Parathyroid adenoma (tissue), 2 donors: ENCODE measurements at regions not wholly inside any gene's neighbourhood (a gene's known extent, or its start where the extent isn't known, plus 50 kb on each side); places are given as distances from the start of the nearest gene placed in this dataset.

ENCODE experiments used
- H2AFZ ChIP-seq: fragments of 300-600 bp; sonication (generic); one replicate; pipeline ENCODE4 v1.7.0; 2017; ENCODE audit warnings: antibody characterized with exemption, mild to moderate bottlenecking
- H3K27ac ChIP-seq: fragments of 300-600 bp; sonication (generic); one replicate; pipeline ENCODE4 v1.7.0; 2017
- H3K27me3 ChIP-seq: fragments of 300-600 bp; sonication (generic); one replicate; pipeline ENCODE4 v1.7.0; 2017; ENCODE audit warnings: low read length; ENCODE audit not compliant: control insufficient read depth, insufficient read depth
- H3K36me3 ChIP-seq: fragments of 300-600 bp; sonication (generic); one replicate; pipeline ENCODE4 v1.7.0; 2017; ENCODE audit warnings: low read length; ENCODE audit not compliant: control insufficient read depth, insufficient read depth
- H3K4me1 ChIP-seq: fragments of 300-600 bp; sonication (generic); one replicate; pipeline ENCODE4 v1.7.0; 2017; ENCODE audit warnings: control low read depth
- H3K4me2 ChIP-seq: fragments of 300-600 bp; sonication (generic); one replicate; pipeline ENCODE4 v1.7.0; 2017; ENCODE audit warnings: low read length
- H3K4me3 ChIP-seq: fragments of 300-600 bp; sonication (generic); one replicate; pipeline ENCODE4 v1.7.0; 2017; ENCODE audit warnings: low read depth, low read length
- H3K79me2 ChIP-seq: fragments of 300-600 bp; sonication (generic); one replicate; pipeline ENCODE4 v1.7.0; 2017; ENCODE audit warnings: control low read depth
- H3K9ac ChIP-seq: fragments of 300-600 bp; sonication (generic); one replicate; pipeline ENCODE4 v1.7.0; 2017; ENCODE audit warnings: mild to moderate bottlenecking
- H3K9me3 ChIP-seq: fragments of 300-600 bp; sonication (generic); one replicate; pipeline ENCODE4 v1.7.0; 2017; ENCODE audit warnings: low read length; ENCODE audit not compliant: control insufficient read depth
- TF ChIP-seq, protein P1 (sequence below): fragments of 300-600 bp; sonication (generic); IDR thresholded peaks from one replicate; pipeline ENCODE4 v1.7.0; 2017; ENCODE audit warnings: antibody characterized with exemption, mild to moderate bottlenecking
- donor health status: primary hyperparathyroidism.

GRCh38 chr15:54719325-54719724, 477.4 kb downstream of the RSL24D1 start:
- Histone ChIP-seq H3K4me1 (no peaks in the 10 kb centered on the region), H3K9me3 (no peaks in the 10 kb centered on the region), H3K27me3 (no peaks in the 10 kb centered on the region), H2AFZ (no peak overlapping the region), H3K4me2 (no peak overlapping the region), H3K79me2 (no peaks in the 10 kb centered on the region), H3K36me3 (no peaks in the 10 kb centered on the region), H3K9ac (no peak overlapping the region), H3K4me3 (no peak overlapping the region), H3K27ac (no peak overlapping the region)
- TF ChIP-seq, protein P1, sequence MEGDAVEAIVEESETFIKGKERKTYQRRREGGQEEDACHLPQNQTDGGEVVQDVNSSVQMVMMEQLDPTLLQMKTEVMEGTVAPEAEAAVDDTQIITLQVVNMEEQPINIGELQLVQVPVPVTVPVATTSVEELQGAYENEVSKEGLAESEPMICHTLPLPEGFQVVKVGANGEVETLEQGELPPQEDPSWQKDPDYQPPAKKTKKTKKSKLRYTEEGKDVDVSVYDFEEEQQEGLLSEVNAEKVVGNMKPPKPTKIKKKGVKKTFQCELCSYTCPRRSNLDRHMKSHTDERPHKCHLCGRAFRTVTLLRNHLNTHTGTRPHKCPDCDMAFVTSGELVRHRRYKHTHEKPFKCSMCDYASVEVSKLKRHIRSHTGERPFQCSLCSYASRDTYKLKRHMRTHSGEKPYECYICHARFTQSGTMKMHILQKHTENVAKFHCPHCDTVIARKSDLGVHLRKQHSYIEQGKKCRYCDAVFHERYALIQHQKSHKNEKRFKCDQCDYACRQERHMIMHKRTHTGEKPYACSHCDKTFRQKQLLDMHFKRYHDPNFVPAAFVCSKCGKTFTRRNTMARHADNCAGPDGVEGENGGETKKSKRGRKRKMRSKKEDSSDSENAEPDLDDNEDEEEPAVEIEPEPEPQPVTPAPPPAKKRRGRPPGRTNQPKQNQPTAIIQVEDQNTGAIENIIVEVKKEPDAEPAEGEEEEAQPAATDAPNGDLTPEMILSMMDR: no peak

- no peak overlapping the region for H3K9ac ChIP-seq
- no peaks in the 10 kb centered on the region for H3K27me3 ChIP-seq
- H3K27ac ChIP-seq: no peak overlapping the region
- no peaks in the 10 kb centered on the region for H3K36me3 ChIP-seq
- H3K4me3 ChIP-seq: no peak overlapping the region
- H3K9me3 ChIP-seq: no peaks in the 10 kb centered on the region
- H2AFZ ChIP-seq: no peak overlapping the region
- no peaks in the 10 kb centered on the region for H3K79me2 ChIP-seq
- no peak overlapping the region for H3K4me2 ChIP-seq
- TF ChIP-seq, protein P1: no peak
- H3K4me1 ChIP-seq: no peaks in the 10 kb centered on the region
Observed at GRCh38 chr15:54707805-54708752, 488.7 kb downstream of the RSL24D1 start.

DNA sequence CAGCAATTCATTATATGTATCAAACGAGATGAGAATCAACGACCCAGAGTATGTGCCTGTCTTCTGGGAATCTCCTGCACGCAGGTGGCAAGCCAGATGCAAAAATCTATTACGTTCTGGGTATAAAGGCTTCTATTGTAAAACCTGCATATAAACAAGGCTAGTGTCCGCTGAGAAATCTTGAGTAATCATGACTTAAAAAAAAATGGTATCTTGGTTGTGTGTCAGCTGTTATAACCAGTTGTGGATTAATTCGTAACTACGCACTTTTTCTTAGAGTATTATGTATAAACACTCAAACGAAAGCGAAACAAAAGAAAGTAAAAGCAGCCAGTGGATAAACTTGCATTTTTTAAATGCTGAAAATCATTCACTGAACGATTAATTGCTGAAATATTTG, 509.1 kb downstream of the RSL24D1 start:
- H3K27me3 ChIP-seq: no peaks in the 10 kb centered on the region
- no peaks in the 10 kb centered on the region for H3K4me1 ChIP-seq
- no peaks in the 10 kb centered on the region for H3K36me3 ChIP-seq
- H3K9ac ChIP-seq: no peak overlapping the region
- TF ChIP-seq, protein P1: no peak
- H3K4me2 ChIP-seq: no peak overlapping the region
- no peaks in the 10 kb centered on the region for H3K9me3 ChIP-seq
- H3K27ac ChIP-seq: no peak overlapping the region
- H3K4me3 ChIP-seq: no peak overlapping the region
- no peaks in the 10 kb centered on the region for H3K79me2 ChIP-seq
- H2AFZ ChIP-seq: no peak overlapping the region
